ENCODE measurements at regions not wholly inside any gene's neighbourhood (a gene's known extent, or its start where the extent isn't known, plus 50 kb on each side); places are given as distances from the start of the nearest gene placed in this dataset.

DNA sequence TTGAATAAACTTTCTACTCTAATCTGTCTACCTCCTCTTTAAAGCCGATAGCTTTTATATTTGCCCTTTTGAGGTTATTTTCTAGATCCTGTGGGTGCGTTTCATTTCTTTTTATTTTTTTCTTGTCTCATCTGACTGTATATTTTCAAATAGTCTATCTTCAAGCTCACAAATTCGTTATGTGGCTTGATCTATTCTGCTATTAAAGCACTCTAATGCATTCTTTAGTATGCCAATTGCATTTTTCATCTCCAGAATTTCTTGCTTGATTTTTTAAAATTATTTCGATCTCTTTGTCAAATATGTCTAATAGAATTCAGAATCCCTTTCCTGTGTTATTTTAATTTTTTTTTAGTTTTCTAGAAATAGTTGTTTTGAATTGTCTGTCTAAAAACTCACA lies 172.4 kb downstream of the CYLC2 start:
- TF ChIP-seq, protein P1, sequence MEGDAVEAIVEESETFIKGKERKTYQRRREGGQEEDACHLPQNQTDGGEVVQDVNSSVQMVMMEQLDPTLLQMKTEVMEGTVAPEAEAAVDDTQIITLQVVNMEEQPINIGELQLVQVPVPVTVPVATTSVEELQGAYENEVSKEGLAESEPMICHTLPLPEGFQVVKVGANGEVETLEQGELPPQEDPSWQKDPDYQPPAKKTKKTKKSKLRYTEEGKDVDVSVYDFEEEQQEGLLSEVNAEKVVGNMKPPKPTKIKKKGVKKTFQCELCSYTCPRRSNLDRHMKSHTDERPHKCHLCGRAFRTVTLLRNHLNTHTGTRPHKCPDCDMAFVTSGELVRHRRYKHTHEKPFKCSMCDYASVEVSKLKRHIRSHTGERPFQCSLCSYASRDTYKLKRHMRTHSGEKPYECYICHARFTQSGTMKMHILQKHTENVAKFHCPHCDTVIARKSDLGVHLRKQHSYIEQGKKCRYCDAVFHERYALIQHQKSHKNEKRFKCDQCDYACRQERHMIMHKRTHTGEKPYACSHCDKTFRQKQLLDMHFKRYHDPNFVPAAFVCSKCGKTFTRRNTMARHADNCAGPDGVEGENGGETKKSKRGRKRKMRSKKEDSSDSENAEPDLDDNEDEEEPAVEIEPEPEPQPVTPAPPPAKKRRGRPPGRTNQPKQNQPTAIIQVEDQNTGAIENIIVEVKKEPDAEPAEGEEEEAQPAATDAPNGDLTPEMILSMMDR (IDR thresholded peaks at IDR 0.05 in 4 of 5, conservative IDR thresholded peaks at IDR 0.05 in 1 of 5), result no peak
- TF ChIP-seq POLR2A (IDR thresholded peaks at IDR 0.05), result no peak
